A673 (cell line): ENCODE measurements at regions not wholly inside any gene's neighbourhood (a gene's known extent, or its start where the extent isn't known, plus 50 kb on each side); places are given as distances from the start of the nearest gene placed in this dataset.

ENCODE experiments used
- BruUV-seq: library from RNA; stranded (reverse); fragments of 400-500 nt; replicated peaks from 2 replicates; lab custom pipeline; 2021; lab: Mats Ljungman, UMichigan
- CTCF ChIA-PET: fragments of 300-600 bp; sonication (Branson Sonifier 250); formaldehyde crosslinking; loops from one replicate; lab custom pipeline; 2022; ENCODE audit warnings: antibody characterized with exemption; lab: Charles Lee
- POLR2A ChIA-PET: fragments of 300-600 bp; sonication (Branson Sonifier 250); formaldehyde crosslinking; loops from one replicate; lab custom pipeline; 2022; ENCODE audit warnings: antibody characterized with exemption; ENCODE audit not compliant: low non-redundant PET; lab: Charles Lee
- DNase-seq: peaks from one replicate; pipeline ENCODE4 v3.0.0-alpha.2; 2015; ENCODE audit warnings: low spot score
- H3K27ac ChIP-seq: fragments of 200-600 bp; sonication (generic); 2 replicates; pipeline ENCODE4 v1.5.1; 2016; ENCODE audit warnings: mixed run types, low read depth, mild to moderate bottlenecking, mixed read lengths, antibody characterized with exemption, low read length; ENCODE audit not compliant: poor library complexity, severe bottlenecking
- H3K27me3 ChIP-seq: fragments of 200-600 bp; sonication (generic); replicated peaks from 2 replicates; pipeline ENCODE4 v1.6.1; 2017; ENCODE audit warnings: mixed run types, low read depth, mild to moderate bottlenecking, mixed read lengths, antibody characterized with exemption, low read length; ENCODE audit not compliant: insufficient read depth, poor library complexity
- H3K36me3 ChIP-seq: fragments of 200-600 bp; sonication (generic); 2 replicates; pipeline ENCODE4 v1.6.1; 2016; ENCODE audit warnings: mixed run types, mild to moderate bottlenecking, mixed read lengths, antibody characterized with exemption, low read length; ENCODE audit not compliant: insufficient read depth, poor library complexity, severe bottlenecking
- H3K4me1 ChIP-seq: fragments of 200-600 bp; sonication (generic); 2 replicates; pipeline ENCODE4 v1.6.1; 2017; ENCODE audit warnings: mixed run types, mild to moderate bottlenecking, mixed read lengths, antibody characterized with exemption, low read length; ENCODE audit not compliant: insufficient read depth, poor library complexity, severe bottlenecking
- H3K4me3 ChIP-seq: fragments of 200-600 bp; sonication (generic); 2 replicates; pipeline ENCODE4 v1.5.1; 2016; ENCODE audit warnings: low read depth, mixed run types, mild to moderate bottlenecking, mixed read lengths, low read length; ENCODE audit not compliant: poor library complexity, severe bottlenecking
- H3K9me3 ChIP-seq: fragments of 200-600 bp; sonication (generic); 2 replicates; pipeline ENCODE4 v1.6.1; 2016; ENCODE audit warnings: mixed run types, low read depth, mild to moderate bottlenecking, mixed read lengths, antibody characterized with exemption, low read length; ENCODE audit not compliant: poor library complexity, severe bottlenecking
- CTCF ChIP-seq: fragments of 300-800, 200-600 bp; sonication (generic); conservative IDR thresholded peaks from 2 replicates; pipeline ENCODE4 v1.5.1; 2017; ENCODE audit warnings: low read depth, mild to moderate bottlenecking, antibody characterized with exemption, low read length, moderate library complexity, mixed read lengths
- EZH2 ChIP-seq: fragments of 200-600 bp; sonication (generic); IDR thresholded peaks from 2 replicates; pipeline ENCODE4 v1.6.1; 2017; ENCODE audit warnings: borderline replicate concordance, low read depth, mild to moderate bottlenecking, mixed read lengths, antibody characterized with exemption, low read length; ENCODE audit not compliant: poor library complexity, severe bottlenecking
- intact Hi-C: fragments of 100-400 bp; cut with micrococcal nuclease; formaldehyde crosslinking; loops from one replicate; pipeline ENCODE4 v1.10.0; 2022; ENCODE audit not compliant: unreplicated experiment

GRCh38 chr4:45985038-45985437 is 138.8 kb downstream of the GABRG1 start:
- POLR2A ChIA-PET = no interaction called here
- Histone ChIP-seq H3K9me3 (no peaks in the 10 kb centered on the region), H3K27me3 (no peaks in the 10 kb centered on the region), H3K4me3 (no peak overlapping the region), H3K27ac (no peak overlapping the region), H3K4me1 (no peaks in the 10 kb centered on the region), H3K36me3 (no peaks in the 10 kb centered on the region)
- no TSS peak for BruUV-seq
- TF ChIP-seq EZH2 (no peak), CTCF (no peak)
- intact Hi-C loops = no loop called here
- no peak for DNase-seq
- CTCF ChIA-PET = no interaction called here

GRCh38 chr4:45971108-45971507 is 152.7 kb downstream of the GABRG1 start:
- Histone ChIP-seq H3K4me3 (no peak overlapping the region), H3K9me3 (no peaks in the 10 kb centered on the region), H3K4me1 (no peaks in the 10 kb centered on the region), H3K36me3 (no peaks in the 10 kb centered on the region), H3K27ac (no peak overlapping the region), H3K27me3 (no peaks in the 10 kb centered on the region)
- 0 out of 2 replicates have a peak, but pooled peaks have one; percentile 17 for TF ChIP-seq CTCF
- TF ChIP-seq EZH2 = no peak
- CTCF ChIA-PET = no interaction called here
- no TSS peak for BruUV-seq
- intact Hi-C loops = no loop called here
- peak; percentile 11 for DNase-seq
- POLR2A ChIA-PET = no interaction called here

GRCh38 chr4:45957353-45957752 is 166.5 kb downstream of the GABRG1 start:
- Histone ChIP-seq H3K27me3 (peaks cover 3% of the 10 kb centered on the region), H3K4me1 (no peaks in the 10 kb centered on the region), H3K9me3 (no peaks in the 10 kb centered on the region), H3K27ac (no peak overlapping the region), H3K36me3 (no peaks in the 10 kb centered on the region), H3K4me3 (no peak overlapping the region)
- BruUV-seq = no TSS peak
- intact Hi-C loops = no loop called here
- DNase-seq = no peak
- no peak for TF ChIP-seq CTCF
- TF ChIP-seq EZH2 = no peak
- CTCF ChIA-PET = no interaction called here
- POLR2A ChIA-PET = no interaction called here
